AG04450 (cell line): ENCODE measurements at regions not wholly inside any gene's neighbourhood (a gene's known extent, or its start where the extent isn't known, plus 50 kb on each side); places are given as distances from the start of the nearest gene placed in this dataset.

Experiments
- CTCF ChIA-PET: fragments of 300-600, 350-600 bp; formaldehyde crosslinking; extraction: SDS; loops from one replicate; lab custom pipeline; 2022; ENCODE audit warnings: antibody characterized with exemption, inconsistent platforms; lab: Charles Lee
- POLR2A ChIA-PET: fragments of 350-600 bp; formaldehyde crosslinking; extraction: SDS; loops from one replicate; lab custom pipeline; 2021; ENCODE audit warnings: antibody characterized with exemption, inconsistent platforms; lab: Yijun Ruan, JAX
- DNase-seq: peaks from one replicate; pipeline ENCODE4 v3.0.0-alpha.2; 2011; ENCODE audit warnings: low read depth, low spot score
- H3K27ac ChIP-seq: one replicate; pipeline ENCODE4 v1.5.1; 2012; ENCODE audit warnings: low read depth, low read length, control low read depth
- H3K27me3 ChIP-seq: one replicate; pipeline ENCODE4 v1.6.0; 2012; ENCODE audit warnings: low read length; ENCODE audit not compliant: control insufficient read depth, insufficient read depth
- H3K4me3 ChIP-seq: 2 replicates; pipeline ENCODE4 v1.5.1; 2011; ENCODE audit warnings: mild to moderate bottlenecking, low read depth, low read length, control low read depth
- H3K9me3 ChIP-seq: 2 replicates; pipeline ENCODE4 v1.5.1; 2012; ENCODE audit warnings: low read length; ENCODE audit not compliant: control insufficient read depth, insufficient read depth
- TF ChIP-seq, protein P1 (sequence below): IDR thresholded peaks from 2 replicates; pipeline ENCODE4 v1.5.1; 2011; ENCODE audit warnings: low read depth, low read length, control low read depth, inconsistent platforms

GRCh38 chr6:26149240-26149639, 62.0 kb downstream of the HFE start:
- ChIA-PET CTCF (no interaction called here), POLR2A (no interaction called here)
- no peak for DNase-seq
- no peaks in the 10 kb centered on the region; the same call in 1 of the 2 replicates for H3K9me3 ChIP-seq
- H3K27me3 ChIP-seq = no peaks in the 10 kb centered on the region
- no peak overlapping the region for H3K27ac ChIP-seq
- TF ChIP-seq, protein P1, sequence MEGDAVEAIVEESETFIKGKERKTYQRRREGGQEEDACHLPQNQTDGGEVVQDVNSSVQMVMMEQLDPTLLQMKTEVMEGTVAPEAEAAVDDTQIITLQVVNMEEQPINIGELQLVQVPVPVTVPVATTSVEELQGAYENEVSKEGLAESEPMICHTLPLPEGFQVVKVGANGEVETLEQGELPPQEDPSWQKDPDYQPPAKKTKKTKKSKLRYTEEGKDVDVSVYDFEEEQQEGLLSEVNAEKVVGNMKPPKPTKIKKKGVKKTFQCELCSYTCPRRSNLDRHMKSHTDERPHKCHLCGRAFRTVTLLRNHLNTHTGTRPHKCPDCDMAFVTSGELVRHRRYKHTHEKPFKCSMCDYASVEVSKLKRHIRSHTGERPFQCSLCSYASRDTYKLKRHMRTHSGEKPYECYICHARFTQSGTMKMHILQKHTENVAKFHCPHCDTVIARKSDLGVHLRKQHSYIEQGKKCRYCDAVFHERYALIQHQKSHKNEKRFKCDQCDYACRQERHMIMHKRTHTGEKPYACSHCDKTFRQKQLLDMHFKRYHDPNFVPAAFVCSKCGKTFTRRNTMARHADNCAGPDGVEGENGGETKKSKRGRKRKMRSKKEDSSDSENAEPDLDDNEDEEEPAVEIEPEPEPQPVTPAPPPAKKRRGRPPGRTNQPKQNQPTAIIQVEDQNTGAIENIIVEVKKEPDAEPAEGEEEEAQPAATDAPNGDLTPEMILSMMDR = no peak
- no peak overlapping the region for H3K4me3 ChIP-seq

DNA sequence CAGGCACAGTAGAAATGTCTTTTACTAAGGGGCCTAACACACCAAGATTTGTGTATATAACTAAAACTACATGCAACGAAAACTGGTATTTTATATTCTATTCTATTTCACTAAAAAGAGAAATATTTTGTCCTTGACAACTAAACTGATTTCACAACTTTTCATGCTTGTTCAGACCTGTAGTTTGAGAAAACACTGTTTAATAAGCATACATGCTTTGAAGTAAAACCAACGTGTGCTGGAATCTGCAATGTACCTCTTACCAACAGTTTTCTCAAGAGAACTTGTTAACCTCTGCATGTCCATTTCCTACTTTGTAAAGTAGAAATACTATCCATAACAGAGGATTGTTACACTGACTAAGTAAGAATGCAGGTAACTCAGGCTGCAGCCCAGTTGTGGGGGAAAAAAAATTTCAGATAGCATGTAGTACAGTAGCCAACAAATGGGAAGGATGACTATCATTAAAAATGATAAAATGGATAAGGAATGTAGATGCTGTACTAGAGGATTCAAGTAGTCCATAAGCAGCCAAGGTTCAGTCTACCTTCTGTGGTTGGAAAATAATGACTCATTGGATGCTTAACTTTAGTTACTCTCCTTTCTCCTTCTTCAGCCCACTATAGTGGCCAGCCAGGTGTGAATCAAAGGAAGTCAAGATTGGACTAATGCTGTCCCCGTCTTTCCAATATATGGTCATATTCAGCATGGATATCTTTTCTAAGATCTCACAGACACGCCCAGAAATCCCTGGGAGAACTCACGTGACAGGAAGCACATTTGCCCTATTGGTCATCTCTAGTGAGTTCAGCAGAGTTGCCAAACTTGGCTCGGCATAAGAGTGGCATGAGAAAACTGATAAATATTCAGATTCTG, 65.2 kb downstream of the HFE start:
- DNase-seq = no peak
- TF ChIP-seq, protein P1 = no peak
- POLR2A ChIA-PET = interaction anchor here (0.8 kb wide), 1 partner anchor 49 kb away, joined by 10 read pairs; a partner anchor contains a TSS
- H3K27ac ChIP-seq = no peak overlapping the region
- H3K4me3 ChIP-seq = no peak overlapping the region
- no peaks in the 10 kb centered on the region; the same call in 1 of the 2 replicates for H3K9me3 ChIP-seq
- CTCF ChIA-PET = interaction anchor here (0.9 kb wide), 1 partner anchor 87 kb away, joined by 3 read pairs; no protein-coding TSS in a partner anchor
- H3K27me3 ChIP-seq = no peaks in the 10 kb centered on the region

DNA sequence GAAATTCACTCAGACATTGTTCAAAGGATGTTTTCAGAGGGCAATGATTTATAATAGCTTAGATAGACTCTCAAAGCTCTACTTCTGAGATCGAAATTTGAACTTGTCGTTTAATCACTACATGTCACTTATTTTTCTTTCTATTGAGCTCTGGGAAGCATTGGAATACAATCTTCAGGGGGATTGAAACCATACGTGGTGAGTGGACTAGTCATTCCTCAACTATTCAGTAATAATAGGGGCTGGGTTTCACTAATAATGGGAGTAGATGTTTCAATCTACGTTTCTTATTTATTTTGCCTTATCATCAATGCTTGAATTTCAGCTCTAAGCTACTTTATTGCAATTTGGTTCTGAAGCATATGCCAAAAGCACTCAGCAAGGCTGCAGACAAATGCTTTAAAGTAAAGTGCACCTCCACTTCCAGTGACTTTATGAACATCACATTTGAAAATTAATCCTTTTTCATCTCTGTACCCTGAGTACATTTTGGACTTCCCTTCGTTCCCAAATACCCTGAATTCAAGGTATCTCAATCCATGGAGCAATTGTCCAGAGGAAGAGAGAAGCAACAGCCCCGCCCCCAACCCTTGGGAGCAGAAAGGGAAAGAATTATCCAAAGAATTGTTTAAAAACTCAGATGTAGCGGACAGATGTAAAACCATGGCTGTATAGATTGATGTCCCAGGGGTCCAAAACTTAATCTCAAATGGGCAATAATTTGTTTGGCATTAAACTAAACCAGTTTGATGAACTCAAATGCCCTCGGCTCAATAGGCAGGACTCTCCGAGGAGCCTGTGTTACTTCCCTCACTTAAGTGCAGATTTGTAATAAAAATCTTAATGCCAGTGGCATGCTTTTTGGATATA, 68.1 kb downstream of the HFE start:
- no peak for DNase-seq
- TF ChIP-seq, protein P1 = no peak
- H3K27me3 ChIP-seq = no peaks in the 10 kb centered on the region
- ChIA-PET POLR2A (interaction anchor here (0.6 to 6.6 kb wide), 13 partner anchors 8 to 123 kb away, joined by 3 to 545 read pairs (median 26); a partner anchor contains a TSS), CTCF (interaction anchor here (0.9 to 1.1 kb wide), 2 partner anchors 90 to 163 kb away, joined by 3 to 4 read pairs; no protein-coding TSS in a partner anchor)
- peak overlapping the region; percentile 83 for H3K4me3 ChIP-seq
- H3K27ac ChIP-seq = peak overlapping the region; percentile 97
- no peaks in the 10 kb centered on the region; the same call in 1 of the 2 replicates for H3K9me3 ChIP-seq

- POLR2A ChIA-PET = interaction anchor here (0.6 to 6.6 kb wide), 20 partner anchors 9 to 990 kb away, joined by 3 to 545 read pairs (median 14); a partner anchor contains a TSS
- CTCF ChIA-PET = interaction anchor here (1.0 kb wide), 1 partner anchor 32 kb away, joined by 3 read pairs; a partner anchor contains a TSS
- Histone ChIP-seq H3K4me3 (peak overlapping the region; percentile 83), H3K9me3 (no peaks in the 10 kb centered on the region; the same call in 1 of the 2 replicates), H3K27ac (peak overlapping the region; percentile 97), H3K27me3 (no peaks in the 10 kb centered on the region)
- peak; percentile 74 for DNase-seq
- TF ChIP-seq, protein P1 = peak; percentile 1; the same call in 1 of the 2 replicates
Measured at GRCh38 chr6:26156105-26156849, 69.0 kb downstream of the HFE start.
